ENCODE measurements at regions not wholly inside any gene's neighbourhood (a gene's known extent, or its start where the extent isn't known, plus 50 kb on each side); places are given as distances from the start of the nearest gene placed in this dataset.

- Histone ChIP-seq H3K4me1 (ENCODE audit: insufficient read depth) (peaks cover 15% of the 10 kb centered on the region; the same call in 1 of the 2 replicates), H3K79me2 (replicated peaks; ENCODE audit: insufficient read depth) (no peaks in the 10 kb centered on the region), H3K4me3 (no peak overlapping the region), H3K9me2 (ENCODE audit: insufficient read depth) (no peaks in the 10 kb centered on the region), H3K27me3 (ENCODE audit: insufficient read depth) (no peaks in the 10 kb centered on the region), H3K4me2 (no peak overlapping the region), H3K27ac (ENCODE audit: low read depth) (no peak overlapping the region), H2AFZ (no peak overlapping the region), H3F3A (replicated peaks; ENCODE audit: low read depth) (no peaks in the 10 kb centered on the region), H4K20me1 (replicated peaks; ENCODE audit: insufficient read depth) (no peaks in the 10 kb centered on the region), H3K36me3 (ENCODE audit: insufficient read depth) (0 out of 2 replicates have a peak, but pooled peaks cover 2% of the 10 kb centered on the region)
- Mint-ChIP-seq H3K9me3 (peaks cover 28% of the 10 kb centered on the region), H3K27me3 (ENCODE audit: insufficient read depth, low read depth, poor library complexity) (no peaks in the 10 kb centered on the region), H3K4me1 (peaks cover 24% of the 10 kb centered on the region), H3K4me3 (no peak overlapping the region), H3K27ac (no peak overlapping the region), H3K36me3 (ENCODE audit: low read depth) (peaks cover 27% of the 10 kb centered on the region)
- ATAC-seq: no peak
- no peak for DNase-seq (ENCODE audit: low spot score)
- TF ChIP-seq REST (IDR thresholded peaks at IDR 0.05; ENCODE audit: unreplicated experiment): no peak
- no peak for TF ChIP-seq STAT1 (IDR thresholded peaks at IDR 0.05; ENCODE audit: unreplicated experiment)
- TF ChIP-seq ZNF331 (CRISPR knock-in tag; IDR thresholded peaks at IDR 0.05; ENCODE audit: low read depth): no peak
- TF ChIP-seq CTCF (conservative IDR thresholded peaks at IDR 0.05; ENCODE audit: low read depth in 2 of 2): no peak
- no peak for TF ChIP-seq ETS1 (IDR thresholded peaks at IDR 0.05)
- no peak for TF ChIP-seq CREB1 (CRISPR knock-in tag; IDR thresholded peaks at IDR 0.05; ENCODE audit: low read depth)
- no peak for TF ChIP-seq POLR2AphosphoS5 (IDR thresholded peaks at IDR 0.05; ENCODE audit: low read depth)
- no peak for TF ChIP-seq ZNF462 (CRISPR knock-in tag; IDR thresholded peaks at IDR 0.05)
- TF ChIP-seq NANOG (IDR thresholded peaks at IDR 0.05; ENCODE audit: borderline replicate concordance): no peak
- no peak for TF ChIP-seq JUNB (IDR thresholded peaks at IDR 0.05; ENCODE audit: unreplicated experiment)
- TF ChIP-seq ZNF114 (CRISPR knock-in tag; IDR thresholded peaks at IDR 0.05): no peak
- no peak for TF ChIP-seq EZH2phosphoT487 (IDR thresholded peaks at IDR 0.05; ENCODE audit: unreplicated experiment)
- TF ChIP-seq EZH2 (IDR thresholded peaks at IDR 0.05; ENCODE audit: low read depth, unreplicated experiment): no peak
Measured at GRCh38 chr15:35195031-35195430, 109.9 kb upstream of the NANOGP8 start.
